Cerebellar cortex (tissue), 1 donor: ENCODE measurements at regions not wholly inside any gene's neighbourhood (a gene's known extent, or its start where the extent isn't known, plus 50 kb on each side); places are given as distances from the start of the nearest gene placed in this dataset.

Source experiments
- DNase-seq: peaks from one replicate; pipeline ENCODE4 v3.0.0-alpha.2; 2015; ENCODE audit warnings: low spot score

- peak; percentile 17 for DNase-seq
Measured at GRCh38 chr2:234335661-234336228, 161.1 kb downstream of the ARL4C start.

GRCh38 chr2:234334756-234335155 lies 162.1 kb downstream of the ARL4C start:
- DNase-seq: no peak

- DNase-seq: no peak
Measured at GRCh38 chr2:234334151-234334550, 162.7 kb downstream of the ARL4C start.

GRCh38 chr2:234333168-234334130 lies 163.4 kb downstream of the ARL4C start:
- no peak for DNase-seq

- no peak for DNase-seq
Measured at GRCh38 chr2:234331966-234332365, 164.9 kb downstream of the ARL4C start.

GRCh38 chr2:234331566-234331965 lies 165.3 kb downstream of the ARL4C start:
- DNase-seq: no peak

- DNase-seq: no peak
Measured at GRCh38 chr2:234330902-234331301, 166.0 kb downstream of the ARL4C start.

- no peak for DNase-seq
Measured at GRCh38 chr2:234329202-234329960, 167.5 kb downstream of the ARL4C start.

- DNase-seq: no peak
Measured at GRCh38 chr2:234328444-234328990, 168.4 kb downstream of the ARL4C start.

GRCh38 chr2:234326694-234327093 lies 170.2 kb downstream of the ARL4C start:
- DNase-seq: no peak

GRCh38 chr2:234324116-234324515 lies 172.8 kb downstream of the ARL4C start:
- DNase-seq: no peak

GRCh38 chr2:234322766-234323465 lies 174.0 kb downstream of the ARL4C start:
- DNase-seq: no peak

GRCh38 chr2:234320066-234320465 lies 176.8 kb downstream of the ARL4C start:
- no peak for DNase-seq

GRCh38 chr2:234318361-234318760 lies 178.5 kb downstream of the ARL4C start:
- no peak for DNase-seq

GRCh38 chr2:234313558-234313957 lies 183.3 kb downstream of the ARL4C start:
- no peak for DNase-seq

GRCh38 chr2:234310166-234310565 lies 186.7 kb downstream of the ARL4C start:
- DNase-seq: no peak

- DNase-seq: no peak
Measured at GRCh38 chr2:234309431-234309830, 187.4 kb downstream of the ARL4C start.

- no peak for DNase-seq
Measured at GRCh38 chr2:234308813-234309195, 188.1 kb downstream of the ARL4C start.

GRCh38 chr2:234308073-234308812 lies 188.6 kb downstream of the ARL4C start:
- no peak for DNase-seq

- DNase-seq: no peak
Measured at GRCh38 chr2:234307322-234307961, 189.4 kb downstream of the ARL4C start.
